Activated CD4-positive, alpha-beta T cell treated with anti-CD3 and anti-CD28 coated beads, Interleukin-2, amount 50 U/mL, for 24 hours (primary cell): ENCODE measurements at regions not wholly inside any gene's neighbourhood (a gene's known extent, or its start where the extent isn't known, plus 50 kb on each side); places are given as distances from the start of the nearest gene placed in this dataset.

ENCODE experiments used
- DNase-seq, 2 donors: peaks; one replicate each; pipeline ENCODE4 v3.0.0-alpha.2; 2020; ENCODE audit warnings: low read depth in 1 of 2, low spot score in 1 of 2

- DNase-seq: no peak
Observed at GRCh38 chr5:73230264-73231245, 57.6 kb downstream of the TMEM174 start.

- no peak for DNase-seq
Observed at GRCh38 chr5:73229271-73229670, 56.3 kb downstream of the TMEM174 start.

- no peak for DNase-seq
Observed at GRCh38 chr5:73228052-73228451, 55.1 kb downstream of the TMEM174 start.
